ENCODE measurements at regions not wholly inside any gene's neighbourhood (a gene's known extent, or its start where the extent isn't known, plus 50 kb on each side); places are given as distances from the start of the nearest gene placed in this dataset.

DNA sequence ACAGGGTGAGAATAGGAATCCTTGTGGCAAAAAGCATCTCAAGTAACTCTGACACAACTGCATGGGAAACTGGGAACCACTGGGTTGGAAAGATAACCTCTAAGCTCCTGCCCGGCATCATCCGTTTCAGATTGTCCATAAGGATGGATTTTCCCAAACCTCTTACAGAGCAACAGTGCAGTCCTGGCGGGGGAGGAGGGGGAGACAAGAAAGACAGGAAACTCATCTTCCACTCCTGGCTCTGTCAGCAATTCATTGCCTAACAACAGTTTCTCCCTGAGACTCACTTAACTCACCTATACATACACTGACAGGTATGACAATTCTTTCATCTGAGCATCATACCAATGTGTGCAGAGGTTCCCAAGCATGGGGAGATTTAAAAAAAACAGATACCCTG lies 279.0 kb downstream of the RPLP1 start:
- no peak overlapping the region for H3K4me2 ChIP-seq (ENCODE audit: low read depth, low read length)
- dilution Hi-C loops (cut with HindIII; ENCODE audit: low sequenced_read_pairs, unreplicated experiment) = no loop called here
- in situ Hi-C loops (cut with MboI; ENCODE audit: low sequenced_read_pairs) = no loop called here
- H4K20me1 ChIP-seq (ENCODE audit: insufficient read depth, low read length) = no peaks in the 10 kb centered on the region
- H3K23ac ChIP-seq (ENCODE audit: low read depth, low read length) = no peak overlapping the region
- H3K9me3 ChIP-seq (ENCODE audit: control insufficient read depth, insufficient read depth, low read length) = no peaks in the 10 kb centered on the region
- H2BK20ac ChIP-seq (ENCODE audit: low read depth, low read length) = no peak overlapping the region
- H3K14ac ChIP-seq (replicated peaks; ENCODE audit: low read depth, low read length) = no peak overlapping the region
- intact Hi-C loops (cut with micrococcal nuclease) = no loop called here
- no peak overlapping the region for H3K9ac ChIP-seq (ENCODE audit: low read depth, low read length)
- no TSS peak for BruUV-seq (replicated peaks)
- H3K9me1 ChIP-seq (ENCODE audit: insufficient read depth, low read length) = no peaks in the 10 kb centered on the region
- TF ChIP-seq SMC3 (IDR thresholded peaks at IDR 0.05; ENCODE audit: low read depth, low read length) (no peak), POLR2A (IDR thresholded peaks at IDR 0.05; ENCODE audit: low read depth, low read length) (no peak), CHD1 (IDR thresholded peaks at IDR 0.05; ENCODE audit: low read depth, low read length) (no peak), ELK1 (IDR thresholded peaks at IDR 0.05; ENCODE audit: borderline replicate concordance, low read depth, low read length) (no peak), CEBPB (IDR thresholded peaks at IDR 0.05; ENCODE audit: low read depth, low read length) (no peak), RCOR1 (IDR thresholded peaks at IDR 0.05; ENCODE audit: insufficient replicate concordance, low read length) (no peak), CTCF (conservative IDR thresholded peaks at IDR 0.05; ENCODE audit: low read depth, low read length) (no peak), NFE2L2 (IDR thresholded peaks at IDR 0.05; ENCODE audit: low read depth, low read length) (no peak), MXI1 (IDR thresholded peaks at IDR 0.05; ENCODE audit: borderline replicate concordance, low read depth, low read length) (no peak), RAD21 (IDR thresholded peaks at IDR 0.05; ENCODE audit: low read length) (no peak), MAFK (IDR thresholded peaks at IDR 0.05; ENCODE audit: low read depth, low read length) (no peak), FOS (IDR thresholded peaks at IDR 0.05; ENCODE audit: low read depth, low read length) (no peak), RFX5 (IDR thresholded peaks at IDR 0.05; ENCODE audit: low read depth, low read length) (no peak), BHLHE40 (IDR thresholded peaks at IDR 0.05; ENCODE audit: low read depth, low read length) (no peak), USF2 (IDR thresholded peaks at IDR 0.05; ENCODE audit: low read depth, low read length) (no peak)
- H3K79me1 ChIP-seq (ENCODE audit: low read depth in 1 of 2, low read length in 2 of 2) = no peaks in the 10 kb centered on the region
- H2BK120ac ChIP-seq (ENCODE audit: low read depth, low read length) = no peak overlapping the region
- WGBS, 2 experiments (ENCODE audit: extremely low coverage in 2 of 2, insufficient read length in 1 of 2) = no CpG with 5 or more reads among the region's 3 CpGs
- no peak overlapping the region for H4K5ac ChIP-seq (ENCODE audit: low read depth, low read length)
- peaks cover 49% of the 10 kb centered on the region for H3K27me3 ChIP-seq (ENCODE audit: control insufficient read depth, insufficient read depth, low read length)
- no peak overlapping the region for H2AK9ac ChIP-seq (replicated peaks; ENCODE audit: low read depth, low read length, poor library complexity)
- no peak overlapping the region for H3K27ac ChIP-seq (ENCODE audit: insufficient read depth, low read length)
- no peak overlapping the region for H3K18ac ChIP-seq (ENCODE audit: low read depth, low read length)
- no peak overlapping the region for H3K4me3 ChIP-seq (ENCODE audit: insufficient read depth, low read depth, low read length)
- H2BK15ac ChIP-seq (ENCODE audit: low read depth, low read length) = no peak overlapping the region
- H2AK5ac ChIP-seq (ENCODE audit: low read depth, low read length) = no peak overlapping the region
- CTCF ChIA-PET = interaction anchor here (0.6 kb wide), 1 partner anchor 8 kb away, joined by 3 read pairs; no protein-coding TSS in a partner anchor
- no peak for ATAC-seq (ENCODE audit: low read depth)
- H4K91ac ChIP-seq (ENCODE audit: insufficient read depth, low read depth, low read length) = no peak overlapping the region
- H2BK5ac ChIP-seq (ENCODE audit: low read depth, low read length, poor library complexity, severe bottlenecking) = no peak overlapping the region
- no peak overlapping the region for H3K56ac ChIP-seq (ENCODE audit: extremely low read depth, insufficient read depth, low read length)
- POLR2A ChIA-PET (ENCODE audit: unreplicated experiment) = no interaction called here
- no peak overlapping the region for H3K4ac ChIP-seq (ENCODE audit: low read depth, low read length)
- DNase-seq = no peak
- H3K4me1 ChIP-seq (ENCODE audit: control insufficient read depth, insufficient read depth, low read length) = no peaks in the 10 kb centered on the region; the same call in 1 of the 2 replicates
- no peak overlapping the region for H2AFZ ChIP-seq (replicated peaks; ENCODE audit: low read length, poor library complexity)
- no peak overlapping the region for H4K8ac ChIP-seq (ENCODE audit: low read depth in 2 of 2, low read length in 2 of 2)
- no peaks in the 10 kb centered on the region for H3K36me3 ChIP-seq (ENCODE audit: control insufficient read depth, insufficient read depth, low read length)
